ENCODE measurements at regions not wholly inside any gene's neighbourhood (a gene's known extent, or its start where the extent isn't known, plus 50 kb on each side); places are given as distances from the start of the nearest gene placed in this dataset.

DNA sequence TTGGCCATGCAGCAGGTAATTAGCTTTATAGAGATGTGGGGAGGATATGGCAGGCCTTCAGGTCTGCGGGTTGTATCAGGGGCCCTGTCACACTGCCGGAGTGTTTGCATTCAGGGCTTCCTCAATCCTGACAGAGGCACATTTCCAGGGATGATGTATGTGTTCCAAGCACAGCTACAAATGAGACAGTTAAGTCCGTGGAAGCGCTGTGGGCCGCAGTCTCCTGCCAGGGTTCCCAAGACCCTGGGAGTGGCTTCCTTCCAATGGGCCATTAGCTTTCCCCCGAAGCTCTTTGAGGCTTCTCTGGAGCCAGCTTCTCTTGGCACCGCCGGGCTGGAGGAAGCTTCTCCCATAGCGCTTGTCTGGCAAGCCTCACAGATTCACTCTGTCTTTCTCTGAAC, 1524.7 kb upstream of the TMEM132C start:
- no peak for DNase-seq

DNA sequence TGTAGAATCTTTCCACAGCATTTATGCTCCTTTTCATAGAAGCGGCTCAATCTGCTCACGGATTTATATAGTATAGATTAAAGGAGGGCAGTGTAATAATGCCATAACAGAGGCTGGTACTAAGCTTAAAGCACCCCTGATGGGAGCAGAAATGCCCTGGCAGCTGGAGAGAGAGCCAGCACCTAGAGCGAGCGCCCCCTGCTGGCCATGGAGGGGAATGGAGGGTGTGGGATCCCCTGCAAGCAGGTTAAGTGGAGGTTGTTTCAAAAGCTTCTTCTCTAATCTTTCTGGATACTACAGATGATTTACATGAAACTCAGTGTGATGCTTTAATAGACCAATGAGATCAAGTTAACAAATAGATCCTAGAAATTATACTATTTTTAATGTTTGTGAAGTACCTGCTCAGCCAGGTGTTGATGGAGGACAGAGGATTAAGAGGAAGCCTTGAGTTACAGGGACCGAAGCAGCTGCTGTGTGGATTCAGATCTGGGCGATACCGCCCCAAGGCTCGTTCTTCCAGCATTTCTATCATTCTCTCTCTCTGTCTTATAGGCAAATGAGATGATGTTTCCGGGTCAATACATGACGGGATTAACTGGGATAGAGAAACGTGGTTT, 1519.3 kb upstream of the TMEM132C start:
- peak; percentile 78 for DNase-seq

DNA sequence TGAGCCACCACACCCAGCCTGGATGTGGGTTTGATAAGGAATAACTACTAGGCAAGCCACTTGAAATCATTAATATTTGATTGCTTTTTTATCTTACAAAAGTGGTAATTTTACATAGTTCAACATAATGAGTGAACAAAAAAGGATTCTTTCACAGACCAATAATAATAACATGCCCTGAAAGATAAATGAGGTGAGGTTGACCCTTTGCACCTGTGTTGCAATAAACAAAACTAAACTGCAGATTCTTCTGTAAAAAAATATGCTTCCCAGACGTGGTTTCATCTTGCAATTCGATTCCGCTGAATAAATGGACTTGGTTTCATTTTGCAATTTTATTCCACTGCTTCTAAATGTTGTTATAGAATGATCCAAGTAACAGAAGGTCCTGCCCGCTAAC, 1514.9 kb upstream of the TMEM132C start:
- DNase-seq, result no peak

DNA sequence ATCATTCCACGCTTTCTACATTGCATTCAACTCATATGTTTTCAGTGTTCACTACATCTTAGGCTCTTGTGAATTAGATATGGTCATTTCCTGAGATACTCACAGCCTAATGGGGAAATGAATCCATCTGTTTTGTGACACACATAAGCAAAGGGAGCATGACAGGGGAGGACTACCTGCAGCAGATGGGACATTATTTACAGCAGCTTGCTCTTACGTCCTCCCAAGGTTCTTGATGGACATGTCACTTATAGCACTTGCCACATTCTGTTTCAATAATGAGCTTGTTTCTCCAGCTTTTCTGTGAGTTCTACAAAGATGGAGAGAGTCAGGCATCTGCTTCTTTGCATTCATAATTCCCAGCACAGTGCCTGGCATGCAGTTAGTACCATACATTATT, 1509.6 kb upstream of the TMEM132C start:
- no peak for DNase-seq

DNA sequence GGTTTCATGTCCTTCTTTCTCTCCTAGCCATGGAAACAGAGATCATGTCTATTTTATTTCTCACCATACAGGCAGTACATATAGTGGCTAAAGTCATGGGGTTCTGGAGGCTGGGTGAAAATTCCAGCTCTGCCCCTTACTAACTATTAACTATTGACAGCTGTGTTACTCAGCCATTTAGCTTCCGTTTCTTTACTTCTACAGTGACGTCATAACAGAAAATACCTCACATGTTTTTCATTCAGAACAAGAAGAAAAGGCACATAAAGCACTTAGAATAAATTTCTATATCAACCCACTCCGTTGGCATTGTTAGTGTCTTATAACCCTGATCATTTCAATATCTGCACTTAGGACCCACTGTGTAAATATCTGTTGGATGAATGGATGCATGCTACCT, 1506.9 kb upstream of the TMEM132C start:
- DNase-seq, result no peak

DNA sequence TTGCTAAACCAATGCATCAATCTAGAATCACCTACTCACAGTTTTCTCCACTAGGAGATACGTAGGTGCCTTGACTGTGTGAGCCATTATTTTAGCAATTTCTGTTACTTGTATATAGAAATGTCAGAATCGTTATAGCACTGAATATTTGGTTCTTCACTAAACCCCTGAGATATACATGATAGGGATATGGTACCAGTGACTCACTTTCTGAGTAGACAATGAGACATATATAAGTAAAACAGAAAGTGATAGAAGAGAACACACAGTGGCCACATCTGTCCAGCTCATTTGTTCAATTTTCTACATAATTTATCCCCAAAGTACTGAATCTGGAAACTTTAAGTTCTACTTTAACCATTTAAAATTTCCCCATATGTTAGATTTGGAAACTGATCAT, 1505.5 kb upstream of the TMEM132C start:
- DNase-seq, result no peak

DNA sequence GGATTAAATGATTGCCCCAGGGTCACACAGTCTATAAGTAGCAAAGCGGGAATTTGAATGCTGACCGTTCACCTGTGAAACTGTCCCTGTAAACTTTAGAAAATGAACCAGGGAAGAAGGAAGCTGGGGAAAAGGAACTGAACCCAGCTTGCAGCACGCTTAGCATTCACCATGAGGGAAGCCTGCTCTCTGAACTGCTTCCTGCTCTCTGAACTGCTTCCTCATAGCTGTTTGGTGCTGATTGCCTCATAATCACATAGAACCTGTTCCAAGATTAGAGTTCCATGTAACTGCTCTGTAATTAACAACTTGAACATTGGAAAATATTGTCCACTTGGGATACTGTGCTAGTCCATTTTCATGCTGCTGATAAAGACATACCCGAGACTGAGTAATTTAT, 1504.8 kb upstream of the TMEM132C start:
- DNase-seq, result no peak

DNA sequence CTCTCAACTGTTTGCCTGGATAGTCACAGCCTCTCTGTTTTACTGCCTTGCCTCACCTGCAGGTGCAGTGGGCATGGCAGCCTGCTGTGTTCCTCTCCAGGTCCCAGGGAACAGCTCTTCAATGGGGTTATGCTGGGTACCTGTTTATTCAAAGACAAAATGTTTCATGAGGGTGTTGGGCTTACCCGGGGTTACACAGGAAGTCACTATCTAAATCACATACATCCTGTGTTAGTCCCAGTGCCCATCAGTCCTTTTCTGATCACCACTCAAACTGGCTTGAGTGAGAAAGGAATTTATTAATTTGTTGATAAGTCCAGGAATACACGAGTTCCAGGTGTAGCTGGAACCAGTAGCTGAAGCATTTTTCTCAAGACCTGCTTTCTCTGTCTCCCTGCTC, 1503.6 kb upstream of the TMEM132C start:
- no peak for DNase-seq

DNA sequence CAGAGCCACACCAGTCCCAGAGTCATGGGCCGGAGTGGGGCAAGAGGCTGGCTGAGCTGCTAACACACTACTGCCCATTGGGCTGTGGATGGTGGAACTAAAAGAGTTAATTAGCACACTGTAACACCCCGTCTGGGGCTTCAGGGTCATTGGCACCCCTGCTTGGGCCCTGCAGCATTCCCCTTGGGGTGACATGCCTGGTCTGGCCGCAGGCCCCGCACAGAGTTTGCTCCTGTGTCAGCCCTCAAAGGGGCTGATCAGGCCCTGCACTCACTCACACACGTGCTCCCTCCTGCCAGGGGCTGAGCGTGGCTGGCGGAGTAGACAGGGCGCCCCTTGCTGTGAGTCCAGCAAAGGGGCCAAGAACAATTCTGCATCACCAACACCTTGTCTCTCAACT, 1499.6 kb upstream of the TMEM132C start:
- DNase-seq, result no peak

DNA sequence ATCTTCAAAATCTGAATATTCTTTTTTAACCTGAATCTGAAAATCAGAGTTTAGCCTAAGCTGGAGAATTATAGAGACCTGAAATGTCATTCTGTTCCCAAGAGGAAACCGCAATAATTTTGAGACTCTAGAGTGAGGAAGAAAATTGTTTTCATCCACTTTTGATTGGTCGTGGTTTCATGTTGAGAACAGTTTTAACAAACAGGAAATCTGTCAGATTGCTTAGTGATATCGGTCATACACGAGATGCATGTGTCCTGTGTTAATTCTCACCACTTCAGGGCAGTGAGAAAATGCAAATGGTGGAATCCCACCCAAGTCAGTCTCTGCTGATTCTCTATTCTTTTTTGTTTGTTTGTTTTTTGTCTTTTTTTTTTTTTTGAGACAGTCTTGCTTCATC, 1498.5 kb upstream of the TMEM132C start:
- no peak for DNase-seq

DNA sequence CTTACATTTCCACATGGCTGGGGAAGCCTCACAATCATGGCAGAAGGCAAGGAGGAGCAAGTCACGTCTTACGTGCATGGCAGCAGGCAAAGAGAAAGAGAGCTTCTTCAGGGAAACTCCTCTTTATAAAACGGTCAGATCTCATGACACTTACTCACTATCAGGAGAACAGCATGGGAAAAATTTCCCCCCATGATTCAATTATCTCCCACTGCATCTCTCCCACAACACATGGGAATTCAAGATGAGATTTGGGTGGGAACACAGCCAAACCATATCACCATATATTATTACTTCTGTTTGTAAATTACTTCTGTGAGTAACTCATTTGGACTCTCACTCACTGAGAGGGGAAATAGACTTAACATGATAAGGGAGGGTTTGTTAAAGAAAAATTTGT, 1496.8 kb upstream of the TMEM132C start:
- no peak for DNase-seq

DNA sequence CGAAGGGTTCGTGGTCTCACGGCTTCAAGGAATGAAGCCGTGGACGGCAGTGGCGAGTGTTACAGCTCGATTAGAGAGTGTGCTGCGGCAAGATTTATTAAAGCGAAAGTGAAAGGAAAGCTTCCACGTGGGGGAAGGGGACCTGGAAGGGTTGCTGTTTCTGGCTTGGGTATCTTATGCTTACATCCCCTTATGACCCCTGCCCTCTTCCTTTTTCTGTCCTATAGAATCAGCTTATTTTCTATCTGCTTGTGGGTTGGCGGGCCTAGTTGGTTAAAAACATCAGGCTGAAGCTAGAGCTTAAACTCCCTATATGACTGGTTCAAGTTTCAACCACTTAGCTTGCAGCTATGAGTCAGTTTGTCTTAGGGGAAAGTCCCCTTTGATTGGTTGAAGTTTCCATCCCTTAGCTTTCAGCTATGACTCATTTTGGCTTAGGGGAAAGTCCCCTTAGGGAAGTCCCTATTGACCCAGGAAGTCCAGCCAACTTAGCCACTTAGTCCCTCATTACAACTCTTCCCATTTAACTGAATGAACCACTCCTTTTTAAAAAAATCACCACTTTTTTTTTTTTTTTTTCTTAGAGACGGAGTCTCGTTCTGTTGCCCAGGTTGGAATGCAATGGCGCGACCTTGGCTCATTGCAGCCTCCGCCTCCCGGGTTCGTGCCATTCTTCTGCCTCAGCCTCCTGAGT, 1494.7 kb upstream of the TMEM132C start:
- DNase-seq, result peak; percentile 34

DNA sequence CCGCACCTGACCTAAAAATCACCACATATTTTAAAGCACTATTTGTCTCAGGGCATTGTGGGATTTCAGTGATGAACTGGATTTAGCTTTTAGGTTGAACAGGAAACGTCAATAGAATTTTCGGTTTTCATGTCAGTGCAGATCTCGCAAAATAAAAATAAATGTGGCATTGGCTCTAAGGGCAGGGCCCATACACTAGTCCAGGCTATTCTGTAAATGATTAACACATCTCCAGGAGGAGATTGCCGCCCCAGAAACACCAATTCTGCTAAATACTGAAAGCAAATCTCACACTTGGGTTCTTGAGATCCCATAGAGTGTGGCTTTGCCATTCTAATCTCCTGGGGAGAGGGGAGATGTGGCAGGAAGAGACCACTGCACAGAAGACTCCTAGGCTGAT, 1494.0 kb upstream of the TMEM132C start:
- no peak for DNase-seq

DNA sequence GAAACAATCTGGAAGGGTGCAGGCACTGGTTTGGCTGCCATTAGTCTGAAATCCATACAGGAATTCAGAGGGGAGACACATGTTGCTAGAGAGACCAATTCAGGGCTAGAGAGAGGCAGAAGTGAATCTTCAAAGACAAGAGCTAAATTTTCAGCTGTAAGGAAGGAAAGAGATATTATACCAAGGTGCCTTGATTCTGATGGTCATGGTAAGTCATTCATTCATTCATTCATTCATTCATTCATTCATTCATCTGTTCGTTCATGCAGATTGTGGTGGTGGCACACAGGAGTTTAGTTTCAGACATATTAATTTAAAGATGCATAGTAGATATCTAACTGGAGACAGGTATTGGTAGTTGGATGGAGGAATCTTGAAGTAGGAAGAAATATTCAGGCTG, 1493.5 kb upstream of the TMEM132C start:
- DNase-seq, result no peak

DNA sequence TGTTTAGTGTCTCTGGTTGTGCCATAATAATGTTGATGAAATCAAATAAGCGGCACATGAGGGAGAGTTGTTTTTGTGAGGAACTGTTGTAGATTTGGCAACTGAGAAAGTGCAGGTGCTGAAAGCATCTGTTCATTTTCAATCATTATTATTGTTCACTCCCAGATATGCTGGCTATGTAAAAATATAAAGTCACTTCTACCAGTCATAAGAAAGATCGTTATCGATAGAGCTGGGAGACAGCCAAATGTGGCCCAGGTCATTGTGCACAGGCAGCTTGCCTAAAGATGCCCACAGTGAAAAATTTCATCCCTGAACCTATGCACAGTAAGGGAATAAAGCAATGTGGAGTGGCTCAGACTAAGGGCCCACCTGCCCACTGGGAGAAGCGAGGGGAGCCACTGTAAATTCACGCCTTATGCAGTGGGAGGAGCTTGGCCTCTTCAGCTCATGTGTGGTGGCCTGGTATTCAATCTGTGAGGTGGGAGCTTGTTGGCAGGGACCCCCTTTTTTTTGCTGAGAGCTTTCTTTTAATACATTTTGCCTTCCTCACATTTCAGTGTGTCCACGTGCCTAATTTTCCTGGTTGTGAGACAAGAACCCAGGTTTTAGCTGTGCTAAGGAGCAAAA, 1490.8 kb upstream of the TMEM132C start:
- DNase-seq, result no peak

DNA sequence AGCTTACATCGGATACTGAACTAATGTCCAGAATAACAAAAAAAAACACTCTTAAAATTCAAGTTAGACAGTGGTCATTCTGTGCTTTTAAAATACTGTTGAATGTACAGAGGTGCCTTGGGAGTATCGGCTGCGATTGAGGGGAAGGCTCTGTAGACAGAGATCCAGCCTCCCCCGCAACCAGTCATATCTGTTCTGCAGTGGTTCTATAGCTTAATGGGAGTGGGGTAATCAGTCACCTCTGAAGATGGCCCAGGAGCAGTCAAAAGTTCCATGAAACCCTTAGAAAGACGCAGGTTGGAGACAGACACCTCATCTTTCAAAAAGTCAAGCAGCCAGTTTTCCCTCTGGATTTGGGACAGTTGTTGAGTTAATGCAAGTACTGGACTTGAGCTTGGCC, 1486.6 kb upstream of the TMEM132C start:
- no peak for DNase-seq

DNA sequence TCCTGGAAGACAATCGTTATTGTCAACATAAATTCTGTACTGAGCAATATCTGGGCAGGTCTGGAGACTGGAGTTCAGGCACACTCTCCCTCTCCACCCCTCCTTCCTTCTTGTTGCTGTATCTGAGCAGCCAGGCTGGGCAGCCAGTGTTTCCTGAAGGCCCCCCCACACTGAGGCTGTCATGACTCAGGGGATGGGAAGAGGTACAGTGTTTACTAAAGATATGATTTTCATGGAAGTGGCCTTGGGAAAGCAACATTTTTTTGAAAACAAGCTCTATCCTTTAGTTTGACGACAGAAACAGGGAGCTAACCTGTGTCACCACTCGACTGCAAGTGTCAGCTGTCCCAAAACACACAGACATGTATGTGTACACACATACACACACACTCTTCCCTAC, 1485.4 kb upstream of the TMEM132C start:
- DNase-seq, result no peak

DNA sequence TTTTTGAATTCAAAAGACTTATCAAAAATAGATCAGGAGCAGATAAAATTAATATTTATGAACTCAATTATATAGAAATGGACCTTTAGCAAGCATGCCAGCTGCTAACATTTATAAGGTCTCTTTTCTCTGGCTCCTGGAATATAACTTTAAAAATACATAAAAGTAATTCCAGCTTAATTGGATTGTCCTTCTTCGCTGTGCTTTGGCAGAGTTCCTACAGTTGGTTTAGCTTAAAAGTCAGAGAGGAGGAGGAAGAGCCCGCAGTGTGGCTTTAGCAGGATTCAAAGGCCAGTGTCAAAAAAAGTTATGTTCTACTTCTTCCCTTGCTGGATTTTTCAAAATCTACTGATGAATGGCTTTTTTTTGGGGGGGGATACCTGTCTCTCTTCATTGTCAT, 1484.9 kb upstream of the TMEM132C start:
- DNase-seq, result no peak

DNA sequence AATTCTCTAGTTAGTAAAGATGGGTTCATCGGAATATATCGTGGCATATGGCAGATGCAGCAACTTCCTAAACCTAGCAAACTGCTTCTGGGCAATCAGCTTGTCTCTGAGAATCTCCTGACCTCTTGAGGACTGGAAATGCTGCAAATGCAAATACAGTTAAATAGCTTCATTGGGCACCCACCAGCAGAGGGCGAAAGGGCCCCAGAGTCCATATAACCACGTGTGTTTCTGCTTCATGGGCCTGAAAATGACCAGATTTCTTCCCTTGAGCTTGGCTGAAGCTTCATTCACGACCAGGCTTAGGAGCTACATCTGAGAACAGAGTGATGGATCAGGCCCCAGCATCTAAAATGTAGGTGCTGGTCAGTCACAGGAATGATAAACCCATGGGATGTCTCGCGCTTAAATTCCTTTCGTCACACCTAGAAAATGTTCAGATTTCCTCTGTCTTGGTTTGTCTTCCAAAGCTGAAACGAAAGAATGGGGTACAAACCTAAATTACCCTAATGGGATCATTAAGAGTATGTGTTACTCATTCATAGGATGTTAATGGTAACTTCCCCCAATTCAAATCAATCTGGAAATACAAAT, 1482.5 kb upstream of the TMEM132C start:
- peak; percentile 46 for DNase-seq

DNA sequence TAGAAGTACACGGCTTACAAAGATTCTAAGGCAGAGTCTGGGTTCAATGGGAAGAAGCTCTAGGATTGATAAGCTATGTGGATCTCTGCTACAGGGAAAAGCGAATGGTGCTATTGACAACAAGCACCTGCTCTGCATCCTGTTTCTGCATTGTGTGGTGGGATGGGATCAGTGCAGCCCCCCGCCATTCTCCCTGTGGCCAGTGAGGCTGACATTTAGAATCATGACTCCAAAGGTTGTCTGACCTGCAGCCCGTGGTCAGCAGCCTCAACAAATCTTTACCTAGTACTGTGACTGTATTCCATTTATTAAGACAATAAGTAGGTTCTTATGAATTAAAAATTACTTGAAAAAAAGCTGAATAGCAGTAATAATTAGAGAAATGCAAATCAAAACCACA, 1477.0 kb upstream of the TMEM132C start:
- no peak for DNase-seq

DNA sequence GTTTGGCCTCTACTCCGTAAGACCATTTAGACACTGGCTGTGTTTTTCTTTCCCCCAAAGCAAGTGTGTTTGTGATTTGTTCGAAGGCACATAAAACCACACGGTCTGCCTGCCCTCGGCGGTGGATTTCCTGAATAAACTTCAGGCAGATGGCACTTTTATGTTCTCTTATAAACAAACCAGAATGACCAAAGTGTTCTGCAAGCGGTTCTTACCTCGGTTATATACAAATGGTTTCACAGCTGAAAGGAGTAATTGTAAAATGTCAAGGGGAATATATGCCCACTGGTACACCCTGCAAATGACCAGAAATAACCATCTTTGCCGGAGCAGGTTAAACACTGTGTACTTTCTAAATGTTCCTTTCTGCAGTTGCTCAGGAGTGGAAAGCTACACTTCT, 1475.8 kb upstream of the TMEM132C start:
- DNase-seq, result no peak

DNA sequence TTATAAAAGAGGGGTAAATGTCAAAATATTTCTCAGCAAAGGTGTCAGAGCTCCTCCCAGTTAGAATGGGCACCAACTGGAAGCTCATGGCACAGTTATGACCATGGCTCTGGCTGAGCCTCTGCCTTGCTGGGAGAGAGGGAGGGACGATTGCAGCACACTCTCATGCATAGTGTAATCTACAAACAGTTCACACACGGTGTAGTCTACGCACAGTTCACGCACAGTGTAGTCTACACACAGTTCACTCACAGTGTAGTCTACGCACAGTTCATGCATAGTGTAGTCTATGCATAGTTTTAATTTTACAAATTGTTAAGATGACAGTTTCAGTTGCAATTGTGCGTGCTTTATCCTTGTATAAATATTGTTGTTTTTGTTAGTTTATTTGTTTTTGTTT, 1474.6 kb upstream of the TMEM132C start:
- no peak for DNase-seq

DNA sequence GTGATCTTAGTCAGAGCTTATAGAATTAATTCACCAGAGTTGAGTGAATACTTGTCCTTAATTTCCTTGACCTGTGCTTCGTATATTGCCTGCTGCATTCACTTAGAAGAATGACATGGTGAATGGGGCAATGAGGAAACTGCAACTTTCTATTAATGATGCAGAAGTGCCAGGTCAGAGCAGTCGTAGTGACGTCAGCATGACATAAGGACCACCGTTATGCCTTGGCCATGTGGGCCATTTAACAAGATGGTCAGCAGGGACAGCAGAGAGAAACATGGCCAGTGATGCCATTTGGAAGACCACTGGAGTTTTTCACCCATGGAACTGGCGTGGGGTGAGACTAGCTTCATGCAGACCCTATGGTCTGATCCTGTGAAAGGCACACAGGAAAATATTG, 1469.4 kb upstream of the TMEM132C start:
- DNase-seq, result no peak

DNA sequence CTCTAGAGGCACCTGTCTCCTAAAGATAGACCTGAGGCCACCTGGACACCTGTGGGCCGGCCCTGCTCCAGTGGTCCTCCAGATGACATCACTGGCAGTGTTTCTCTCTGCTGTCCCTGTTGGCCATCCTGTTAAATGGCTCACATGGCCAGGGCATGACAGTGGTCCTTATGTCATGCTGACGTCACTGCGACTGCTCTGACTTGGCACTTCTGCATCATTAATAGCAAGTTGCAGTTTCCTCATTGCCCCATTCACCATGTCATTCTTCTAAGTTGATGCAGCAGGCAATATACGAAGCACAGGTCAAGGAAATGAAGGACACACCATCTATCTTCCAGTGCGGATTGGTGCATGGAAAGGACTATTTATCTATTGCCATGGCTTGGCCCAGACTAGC, 1468.5 kb upstream of the TMEM132C start:
- DNase-seq, result no peak

Measured in stimulated activated CD8-positive, alpha-beta memory T cell treated with anti-CD3 and anti-CD28 coated beads, Interleukin-4, amount 100 ng/mL, for 48 hours (primary cell).